ENCODE measurements at regions not wholly inside any gene's neighbourhood (a gene's known extent, or its start where the extent isn't known, plus 50 kb on each side); places are given as distances from the start of the nearest gene placed in this dataset.

DNA sequence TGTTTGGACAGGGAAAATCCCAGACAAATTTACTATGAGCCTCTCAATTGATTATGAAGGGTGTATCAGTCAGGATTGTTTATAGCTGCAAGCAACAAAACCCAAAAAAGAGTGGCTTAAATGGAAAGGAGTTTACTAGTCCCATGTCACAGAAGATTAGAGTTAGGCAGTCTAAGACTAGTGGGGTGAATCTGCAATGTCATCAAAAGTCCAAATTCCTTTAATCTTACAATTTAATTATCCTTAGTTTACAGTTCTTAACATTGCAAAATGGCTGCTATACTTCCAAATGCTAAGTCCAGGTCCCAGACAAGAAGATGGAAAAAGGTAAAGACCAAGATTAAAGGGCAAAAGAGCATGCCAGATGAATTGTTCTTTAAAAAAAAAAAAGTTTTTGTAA, 143.6 kb downstream of the CD47 start:
- no peak for TF ChIP-seq POLR2A (IDR thresholded peaks at IDR 0.05)
- TF ChIP-seq, protein P1, sequence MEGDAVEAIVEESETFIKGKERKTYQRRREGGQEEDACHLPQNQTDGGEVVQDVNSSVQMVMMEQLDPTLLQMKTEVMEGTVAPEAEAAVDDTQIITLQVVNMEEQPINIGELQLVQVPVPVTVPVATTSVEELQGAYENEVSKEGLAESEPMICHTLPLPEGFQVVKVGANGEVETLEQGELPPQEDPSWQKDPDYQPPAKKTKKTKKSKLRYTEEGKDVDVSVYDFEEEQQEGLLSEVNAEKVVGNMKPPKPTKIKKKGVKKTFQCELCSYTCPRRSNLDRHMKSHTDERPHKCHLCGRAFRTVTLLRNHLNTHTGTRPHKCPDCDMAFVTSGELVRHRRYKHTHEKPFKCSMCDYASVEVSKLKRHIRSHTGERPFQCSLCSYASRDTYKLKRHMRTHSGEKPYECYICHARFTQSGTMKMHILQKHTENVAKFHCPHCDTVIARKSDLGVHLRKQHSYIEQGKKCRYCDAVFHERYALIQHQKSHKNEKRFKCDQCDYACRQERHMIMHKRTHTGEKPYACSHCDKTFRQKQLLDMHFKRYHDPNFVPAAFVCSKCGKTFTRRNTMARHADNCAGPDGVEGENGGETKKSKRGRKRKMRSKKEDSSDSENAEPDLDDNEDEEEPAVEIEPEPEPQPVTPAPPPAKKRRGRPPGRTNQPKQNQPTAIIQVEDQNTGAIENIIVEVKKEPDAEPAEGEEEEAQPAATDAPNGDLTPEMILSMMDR (IDR thresholded peaks at IDR 0.05) = no peak
